ENCODE measurements at regions not wholly inside any gene's neighbourhood (a gene's known extent, or its start where the extent isn't known, plus 50 kb on each side); places are given as distances from the start of the nearest gene placed in this dataset.

- no peak for DNase-seq
Measured at GRCh38 chr3:40593351-40593750, 68.6 kb downstream of the ZNF621 start.

- DNase-seq: no peak
Measured at GRCh38 chr3:40597441-40597840, 72.7 kb downstream of the ZNF621 start.

- DNase-seq: no peak
Measured at GRCh38 chr3:40598338-40598737, 73.6 kb downstream of the ZNF621 start.

GRCh38 chr3:40598962-40599361, 74.2 kb downstream of the ZNF621 start:
- DNase-seq: no peak

GRCh38 chr3:40602778-40603385, 78.1 kb downstream of the ZNF621 start:
- DNase-seq: no peak

- no peak for DNase-seq
Measured at GRCh38 chr3:40605960-40606359, 81.2 kb downstream of the ZNF621 start.

- no peak for DNase-seq
Measured at GRCh38 chr3:40608091-40608490, 83.3 kb downstream of the ZNF621 start.

GRCh38 chr3:40613306-40613705, 88.5 kb downstream of the ZNF621 start:
- no peak for DNase-seq

- no peak for DNase-seq
Measured at GRCh38 chr3:40615110-40615915, 90.6 kb downstream of the ZNF621 start.

- peak; percentile 71 for DNase-seq
Measured at GRCh38 chr3:40615918-40616819, 91.4 kb downstream of the ZNF621 start.

GRCh38 chr3:40617084-40617483, 92.3 kb downstream of the ZNF621 start:
- no peak for DNase-seq

- no peak for DNase-seq
Measured at GRCh38 chr3:40618158-40618557, 93.4 kb downstream of the ZNF621 start.

GRCh38 chr3:40620151-40620550, 95.4 kb downstream of the ZNF621 start:
- no peak for DNase-seq

- DNase-seq: no peak
Measured at GRCh38 chr3:40621252-40621651, 96.5 kb downstream of the ZNF621 start.

GRCh38 chr3:40623567-40623966, 98.8 kb downstream of the ZNF621 start:
- DNase-seq: no peak

- no peak for DNase-seq
Measured at GRCh38 chr3:40624189-40624769, 99.5 kb downstream of the ZNF621 start.

- no peak for DNase-seq
Measured at GRCh38 chr3:40627095-40627494, 102.3 kb downstream of the ZNF621 start.

- DNase-seq: no peak
Measured at GRCh38 chr3:40628984-40629383, 104.2 kb downstream of the ZNF621 start.

- no peak for DNase-seq
Measured at GRCh38 chr3:40631341-40631995, 106.7 kb downstream of the ZNF621 start.

GRCh38 chr3:40637906-40638305, 113.1 kb downstream of the ZNF621 start:
- DNase-seq: no peak

GRCh38 chr3:40639006-40639405, 114.2 kb downstream of the ZNF621 start:
- DNase-seq: no peak

- DNase-seq: no peak
Measured at GRCh38 chr3:40642812-40643211, 118.1 kb downstream of the ZNF621 start.

GRCh38 chr3:40645883-40646282, 121.1 kb downstream of the ZNF621 start:
- DNase-seq: peak; percentile 4

Data from NCI-H1092 treated with DMSO at 0.1 percent for 48 hours (cell line).